SK-N-SH (cell line): ENCODE measurements at regions not wholly inside any gene's neighbourhood (a gene's known extent, or its start where the extent isn't known, plus 50 kb on each side); places are given as distances from the start of the nearest gene placed in this dataset.
A peak's percentile ranks its signal among the peaks of the same experiment; 100 is the strongest.

Experiments used
- CTCF ChIA-PET: fragments of 300-600, 350-600 bp; formaldehyde crosslinking; extraction: SDS; loops from one replicate; lab custom pipeline; 2021; lab: Yijun Ruan, JAX
- POLR2A ChIA-PET: fragments of 350-600 bp; sonication (Branson Sonifier 250); formaldehyde crosslinking; extraction: SDS; loops from one replicate; lab custom pipeline; 2020; ENCODE audit warnings: antibody characterized with exemption, inconsistent platforms; lab: Yijun Ruan, JAX
- DNase-seq: peaks from one replicate; pipeline ENCODE4 v3.0.0; 2012
- H2AFZ ChIP-seq: fragments of 200-600 bp; sonication (generic); 2 replicates; pipeline ENCODE4 v1.8.1; 2016; ENCODE audit warnings: antibody characterized with exemption, mild to moderate bottlenecking, low read depth
- H3F3A ChIP-seq: fragments of 200-600 bp; sonication (generic); replicated peaks from 2 replicates; pipeline ENCODE3; 2016; ENCODE audit warnings: antibody characterized with exemption, mild to moderate bottlenecking; ENCODE audit not compliant: insufficient read depth
- H3K27ac ChIP-seq, 2 experiments: fragments of 200-500 bp in 1 of 2; fragments of 200-600 bp in 1 of 2; sonication (Bioruptor generic) in 1 of 2; sonication (generic), shearing (Covaris generic) in 1 of 2; 2 replicates each; pipeline versions ENCODE4 v1.5.1 to v1.6.1; 2014 to 2016; ENCODE audit warnings: low read depth in 2 of 2, inconsistent platforms in 1 of 2, low read length in 1 of 2, mild to moderate bottlenecking in 1 of 2, mixed read lengths in 1 of 2
- H3K27me3 ChIP-seq: fragments of 200-600 bp; sonication (generic), shearing (Covaris generic); 2 replicates; pipeline ENCODE4 v1.6.1; 2016; ENCODE audit warnings: mixed run types; ENCODE audit not compliant: insufficient read depth
- H3K36me3 ChIP-seq, 2 experiments: fragments of 200-500 bp in 1 of 2; fragments of 200-600 bp in 1 of 2; sonication (Bioruptor generic) in 1 of 2; sonication (generic) in 1 of 2; replicated peaks in 1 of 2; 2 replicates each; pipeline versions ENCODE3 to v1.5.1; 2014 to 2016; ENCODE audit warnings: low read length in 1 of 2, mild to moderate bottlenecking in 1 of 2; ENCODE audit not compliant: insufficient read depth in 2 of 2, control insufficient read depth in 1 of 2
- H3K4me1 ChIP-seq, 2 experiments: fragments of 200-500 bp in 1 of 2; fragments of 200-600 bp in 1 of 2; sonication (Bioruptor generic) in 1 of 2; sonication (generic), shearing (Covaris generic) in 1 of 2; 2 replicates each; pipeline versions ENCODE4 v1.5.1 to v1.6.1; 2014 to 2016; ENCODE audit warnings: low read depth in 1 of 2, low read length in 1 of 2, mixed run types in 1 of 2; ENCODE audit not compliant: insufficient read depth in 2 of 2, control insufficient read depth in 1 of 2
- H3K4me2 ChIP-seq: fragments of 200-600 bp; sonication (generic), shearing (Covaris generic); 2 replicates; pipeline ENCODE4 v1.6.1; 2017; ENCODE audit warnings: mixed run types
- H3K4me3 ChIP-seq, 2 experiments: fragments of 200-500 bp in 1 of 2; fragments of 200-600 bp in 1 of 2; sonication (Bioruptor generic) in 1 of 2; sonication (generic), shearing (Covaris generic) in 1 of 2; 2 replicates each; pipeline versions ENCODE4 v1.5.1 to v1.8.1; 2014 to 2016; ENCODE audit warnings: low read depth in 2 of 2, inconsistent platforms in 1 of 2, low read length in 1 of 2, mild to moderate bottlenecking in 1 of 2, mixed read lengths in 1 of 2, moderate library complexity in 1 of 2
- H3K79me2 ChIP-seq: fragments of 200-600 bp; sonication (generic); 2 replicates; pipeline ENCODE4 v1.8.1; 2017; ENCODE audit warnings: mild to moderate bottlenecking; ENCODE audit not compliant: insufficient read depth
- H3K9ac ChIP-seq: fragments of 200-600 bp; sonication (generic); 2 replicates; pipeline ENCODE4 v1.6.1; 2017; ENCODE audit warnings: mixed run types
- H3K9me2 ChIP-seq: fragments of 200-600 bp; sonication (generic); 2 replicates; pipeline ENCODE4 v1.6.1; 2017; ENCODE audit warnings: mixed run types
- H3K9me3 ChIP-seq: fragments of 200-600 bp; sonication (generic); 2 replicates; pipeline ENCODE4 v1.6.1; 2017; ENCODE audit warnings: mixed run types, mild to moderate bottlenecking, moderate library complexity
- H4K20me1 ChIP-seq: fragments of 200-600 bp; sonication (generic); 2 replicates; pipeline ENCODE4 v1.6.1; 2017; ENCODE audit warnings: mild to moderate bottlenecking, mixed run types; ENCODE audit not compliant: insufficient read depth
- CHD2 ChIP-seq: fragments of 150-350 bp; IDR thresholded peaks from 2 replicates; pipeline ENCODE4 v1.6.1; 2018; ENCODE audit warnings: low read length; ENCODE audit not compliant: partially characterized antibody
- ELF1 ChIP-seq: IDR thresholded peaks from 2 replicates; pipeline ENCODE4 v1.4.0; 2012
- EZH2phosphoT487 ChIP-seq: fragments of 200-600 bp; sonication (generic); IDR thresholded peaks from 2 replicates; pipeline ENCODE4 v1.6.1; 2017; ENCODE audit warnings: low read depth, mixed run types, mild to moderate bottlenecking, antibody characterized with exemption, moderate library complexity, borderline replicate concordance
- FOXJ3 ChIP-seq: sonication (generic); formaldehyde crosslinking; IDR thresholded peaks from 2 replicates; pipeline ENCODE4 v1.5.1; 2020; ENCODE audit warnings: mild to moderate bottlenecking, missing genetic modification reagents
- FOXM1 ChIP-seq: IDR thresholded peaks from 2 replicates; pipeline ENCODE4 v1.4.0; 2012; ENCODE audit warnings: low read depth, mild to moderate bottlenecking
- MAX ChIP-seq: IDR thresholded peaks from 2 replicates; pipeline ENCODE4 v1.4.0; 2012; ENCODE audit warnings: low read depth
- NFIC ChIP-seq: IDR thresholded peaks from 2 replicates; pipeline ENCODE4 v1.4.0; 2012; ENCODE audit warnings: borderline replicate concordance
- NRF1 ChIP-seq: IDR thresholded peaks from 2 replicates; pipeline ENCODE4 v1.6.1; 2012; ENCODE audit warnings: low read depth, mild to moderate bottlenecking, low read length
- TEAD4 ChIP-seq: IDR thresholded peaks from 2 replicates; pipeline ENCODE4 v1.4.0; 2012; ENCODE audit warnings: mild to moderate bottlenecking, borderline replicate concordance; ENCODE audit not compliant: insufficient read depth
- WGBS: methylation state at CpG from one replicate; pipeline ENCODE4 v1.1.6; 2017; ENCODE audit warnings: low lambda C conversion rate; 5-methylcytosine and 5-hydroxymethylcytosine counted together
- TF ChIP-seq, protein P1 (sequence below): fragments of 200-600 bp; sonication (generic); IDR thresholded peaks from 2 replicates; pipeline ENCODE4 v1.6.1; 2017; ENCODE audit warnings: antibody characterized with exemption, mild to moderate bottlenecking, moderate library complexity
- TF ChIP-seq, protein P2 (sequence below): IDR thresholded peaks from 2 replicates; pipeline ENCODE4; 2012

DNA sequence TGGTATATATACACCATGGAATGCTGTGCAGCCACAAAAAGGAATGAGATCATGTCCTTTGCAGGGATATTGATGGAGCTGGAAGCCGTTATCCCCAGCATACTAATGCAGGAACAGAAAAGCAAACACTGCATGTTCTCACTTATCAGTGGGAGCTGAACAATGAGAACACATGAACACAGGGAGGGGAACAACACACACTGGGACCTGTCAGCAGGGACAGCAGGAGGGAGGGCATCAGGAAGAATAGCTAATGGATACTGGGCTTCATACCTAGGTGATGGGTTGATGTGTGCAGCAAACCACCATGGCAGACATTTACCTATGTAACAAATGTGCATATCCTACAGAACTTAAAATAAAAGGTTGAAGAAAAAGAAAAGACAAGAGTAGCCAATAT lies 81.1 kb upstream of the ADAD1 start:
- no peak overlapping the region for H3K27ac ChIP-seq
- no peak overlapping the region for H3K9ac ChIP-seq
- peaks cover 5% of the 10 kb centered on the region; the same call in 1 of the 2 replicates for H3K9me3 ChIP-seq
- H4K20me1 ChIP-seq: no peaks in the 10 kb centered on the region
- H3K79me2 ChIP-seq: no peaks in the 10 kb centered on the region
- no peaks in the 10 kb centered on the region for H3K9me2 ChIP-seq
- H3K4me1 ChIP-seq: no peaks in the 10 kb centered on the region
- H3K36me3 ChIP-seq: peaks cover 12 to 13% of the 10 kb centered on the region in 2 experiments
- ChIA-PET CTCF (interaction anchor here (1.2 kb wide), 1 partner anchor 281 kb away, joined by 3 read pairs; no protein-coding TSS in a partner anchor), POLR2A (no interaction called here)
- TF ChIP-seq FOXM1 (no peak), MAX (no peak), ELF1 (no peak), FOXJ3 (CRISPR knock-in tag) (no peak), TEAD4 (no peak), NFIC (no peak), CHD2 (no peak), NRF1 (no peak), EZH2phosphoT487 (no peak)
- TF ChIP-seq, protein P1, sequence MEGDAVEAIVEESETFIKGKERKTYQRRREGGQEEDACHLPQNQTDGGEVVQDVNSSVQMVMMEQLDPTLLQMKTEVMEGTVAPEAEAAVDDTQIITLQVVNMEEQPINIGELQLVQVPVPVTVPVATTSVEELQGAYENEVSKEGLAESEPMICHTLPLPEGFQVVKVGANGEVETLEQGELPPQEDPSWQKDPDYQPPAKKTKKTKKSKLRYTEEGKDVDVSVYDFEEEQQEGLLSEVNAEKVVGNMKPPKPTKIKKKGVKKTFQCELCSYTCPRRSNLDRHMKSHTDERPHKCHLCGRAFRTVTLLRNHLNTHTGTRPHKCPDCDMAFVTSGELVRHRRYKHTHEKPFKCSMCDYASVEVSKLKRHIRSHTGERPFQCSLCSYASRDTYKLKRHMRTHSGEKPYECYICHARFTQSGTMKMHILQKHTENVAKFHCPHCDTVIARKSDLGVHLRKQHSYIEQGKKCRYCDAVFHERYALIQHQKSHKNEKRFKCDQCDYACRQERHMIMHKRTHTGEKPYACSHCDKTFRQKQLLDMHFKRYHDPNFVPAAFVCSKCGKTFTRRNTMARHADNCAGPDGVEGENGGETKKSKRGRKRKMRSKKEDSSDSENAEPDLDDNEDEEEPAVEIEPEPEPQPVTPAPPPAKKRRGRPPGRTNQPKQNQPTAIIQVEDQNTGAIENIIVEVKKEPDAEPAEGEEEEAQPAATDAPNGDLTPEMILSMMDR: no peak
- TF ChIP-seq, protein P2, sequence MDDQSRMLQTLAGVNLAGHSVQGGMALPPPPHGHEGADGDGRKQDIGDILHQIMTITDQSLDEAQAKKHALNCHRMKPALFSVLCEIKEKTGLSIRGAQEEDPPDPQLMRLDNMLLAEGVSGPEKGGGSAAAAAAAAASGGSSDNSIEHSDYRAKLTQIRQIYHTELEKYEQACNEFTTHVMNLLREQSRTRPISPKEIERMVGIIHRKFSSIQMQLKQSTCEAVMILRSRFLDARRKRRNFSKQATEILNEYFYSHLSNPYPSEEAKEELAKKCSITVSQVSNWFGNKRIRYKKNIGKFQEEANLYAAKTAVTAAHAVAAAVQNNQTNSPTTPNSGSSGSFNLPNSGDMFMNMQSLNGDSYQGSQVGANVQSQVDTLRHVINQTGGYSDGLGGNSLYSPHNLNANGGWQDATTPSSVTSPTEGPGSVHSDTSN: no peak
- no peaks in the 10 kb centered on the region for H3F3A ChIP-seq
- no peak overlapping the region for H2AFZ ChIP-seq
- H3K27me3 ChIP-seq: no peaks in the 10 kb centered on the region
- H3K4me3 ChIP-seq: no peak overlapping the region
- DNase-seq: no peak
- H3K4me2 ChIP-seq: no peak overlapping the region
- 100% methylated on average over 1 of the region's 1 CpG for WGBS

DNA sequence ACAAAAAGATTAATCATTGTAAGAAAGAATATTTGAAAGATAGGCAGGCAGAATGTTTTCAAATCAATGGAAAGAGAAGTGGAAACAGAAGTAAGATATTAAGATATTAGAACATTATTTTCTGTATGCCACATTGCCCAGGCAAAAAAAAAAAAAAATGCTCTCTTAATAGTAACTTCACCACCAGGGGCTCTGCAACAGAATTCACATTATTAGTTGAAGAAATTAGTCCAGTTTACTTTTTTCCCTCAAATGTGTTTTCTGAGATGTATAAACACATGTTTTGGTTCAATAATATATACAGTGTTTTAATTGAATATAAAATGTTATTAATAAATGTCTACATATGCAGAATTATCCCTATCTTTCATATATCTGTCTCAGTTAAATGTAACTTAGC lies 78.0 kb upstream of the ADAD1 start:
- no peaks in the 10 kb centered on the region for H3K79me2 ChIP-seq

More for the DNA sequence above, 78.0 kb upstream of the ADAD1 start:
- TF ChIP-seq MAX: no peak
- TF ChIP-seq, protein P1: peak; percentile 48
- Histone ChIP-seq H3F3A (no peaks in the 10 kb centered on the region), H3K9ac (no peak overlapping the region), H3K9me2 (no peaks in the 10 kb centered on the region), H3K4me2 (no peak overlapping the region), H3K4me3 (no peak overlapping the region), H3K36me3 (peaks cover 7 to 23% of the 10 kb centered on the region in 2 experiments), H3K9me3 (peaks cover 5% of the 10 kb centered on the region; the same call in 1 of the 2 replicates), H4K20me1 (no peaks in the 10 kb centered on the region), H2AFZ (no peak overlapping the region), H3K27ac (no peak overlapping the region; a peak in 1 of 4 replicates), H3K27me3 (no peaks in the 10 kb centered on the region), H3K4me1 (peaks cover 0 to under 1% of the 10 kb centered on the region in 2 experiments; a peak in 1 of 4 replicates)
- ChIA-PET POLR2A (no interaction called here), CTCF (no interaction called here)
- no peak for DNase-seq
